ENCODE measurements at regions not wholly inside any gene's neighbourhood (a gene's known extent, or its start where the extent isn't known, plus 50 kb on each side); places are given as distances from the start of the nearest gene placed in this dataset.

DNA sequence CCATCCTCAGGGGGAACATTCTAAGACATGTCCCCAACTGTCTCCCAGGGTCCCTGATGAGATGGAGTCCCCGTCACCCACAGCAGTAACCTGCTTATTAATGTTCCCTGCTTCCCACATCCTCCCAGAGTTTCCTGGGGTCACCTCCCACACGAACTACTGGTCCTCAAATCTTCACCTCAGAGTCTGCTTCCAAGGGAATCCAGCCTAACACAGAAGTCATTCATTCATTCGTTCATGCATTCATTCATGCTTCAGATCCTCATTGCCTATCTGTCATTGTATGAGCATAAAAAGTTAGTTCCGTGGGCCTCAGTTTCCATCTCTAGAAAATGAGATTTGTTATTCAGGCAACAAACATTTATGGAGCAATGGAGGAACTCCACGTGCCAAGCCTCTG is 516.2 kb downstream of the SHQ1 start:
- no peak for TF ChIP-seq EZH2 (IDR thresholded peaks at IDR 0.05)
- TF ChIP-seq, protein P1, sequence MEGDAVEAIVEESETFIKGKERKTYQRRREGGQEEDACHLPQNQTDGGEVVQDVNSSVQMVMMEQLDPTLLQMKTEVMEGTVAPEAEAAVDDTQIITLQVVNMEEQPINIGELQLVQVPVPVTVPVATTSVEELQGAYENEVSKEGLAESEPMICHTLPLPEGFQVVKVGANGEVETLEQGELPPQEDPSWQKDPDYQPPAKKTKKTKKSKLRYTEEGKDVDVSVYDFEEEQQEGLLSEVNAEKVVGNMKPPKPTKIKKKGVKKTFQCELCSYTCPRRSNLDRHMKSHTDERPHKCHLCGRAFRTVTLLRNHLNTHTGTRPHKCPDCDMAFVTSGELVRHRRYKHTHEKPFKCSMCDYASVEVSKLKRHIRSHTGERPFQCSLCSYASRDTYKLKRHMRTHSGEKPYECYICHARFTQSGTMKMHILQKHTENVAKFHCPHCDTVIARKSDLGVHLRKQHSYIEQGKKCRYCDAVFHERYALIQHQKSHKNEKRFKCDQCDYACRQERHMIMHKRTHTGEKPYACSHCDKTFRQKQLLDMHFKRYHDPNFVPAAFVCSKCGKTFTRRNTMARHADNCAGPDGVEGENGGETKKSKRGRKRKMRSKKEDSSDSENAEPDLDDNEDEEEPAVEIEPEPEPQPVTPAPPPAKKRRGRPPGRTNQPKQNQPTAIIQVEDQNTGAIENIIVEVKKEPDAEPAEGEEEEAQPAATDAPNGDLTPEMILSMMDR (IDR thresholded peaks at IDR 0.05) = no peak
